ENCODE measurements at regions not wholly inside any gene's neighbourhood (a gene's known extent, or its start where the extent isn't known, plus 50 kb on each side); places are given as distances from the start of the nearest gene placed in this dataset.
"Not testable (repeated sequence)": the region's sequence is repeated elsewhere in the genome, so short reads cannot be mapped to it uniquely, and the experiment has no call there.

- DNase-seq: no peak
Observed at GRCh38 chr2:180829261-180829660, 151.1 kb upstream of the UBE2E3 start.

GRCh38 chr2:180828756-180829155, 151.6 kb upstream of the UBE2E3 start:
- DNase-seq: no peak

GRCh38 chr2:180823546-180824141, 156.8 kb upstream of the UBE2E3 start:
- DNase-seq: no peak

GRCh38 chr2:180819106-180819505, 161.3 kb upstream of the UBE2E3 start:
- no peak for DNase-seq

GRCh38 chr2:180818700-180819099, 161.7 kb upstream of the UBE2E3 start:
- not testable (repeated sequence) for DNase-seq

GRCh38 chr2:180799141-180799540, 181.3 kb upstream of the UBE2E3 start:
- no peak for DNase-seq

GRCh38 chr2:180790891-180791290, 189.5 kb upstream of the UBE2E3 start:
- no peak for DNase-seq

- no peak for DNase-seq
Observed at GRCh38 chr2:180787330-180787729, 193.1 kb upstream of the UBE2E3 start.

GRCh38 chr2:180781276-180781675, 199.1 kb upstream of the UBE2E3 start:
- no peak for DNase-seq

GRCh38 chr2:180778291-180778690, 202.1 kb upstream of the UBE2E3 start:
- DNase-seq: no peak

GRCh38 chr2:180776921-180777320, 203.5 kb upstream of the UBE2E3 start:
- DNase-seq: no peak

- no peak for DNase-seq
Observed at GRCh38 chr2:180775711-180776110, 204.7 kb upstream of the UBE2E3 start.

- not testable (repeated sequence) for DNase-seq
Observed at GRCh38 chr2:180765316-180765715, 215.1 kb upstream of the UBE2E3 start.

GRCh38 chr2:180763263-180763989, 217.0 kb upstream of the UBE2E3 start:
- DNase-seq: no peak

- no peak for DNase-seq
Observed at GRCh38 chr2:180761224-180761623, 219.2 kb upstream of the UBE2E3 start.

GRCh38 chr2:180759631-180760030, 220.8 kb upstream of the UBE2E3 start:
- DNase-seq: no peak

GRCh38 chr2:180753809-180754761, 226.3 kb upstream of the UBE2E3 start:
- no peak for DNase-seq

- no peak for DNase-seq
Observed at GRCh38 chr2:180751306-180751920, 229.0 kb upstream of the UBE2E3 start.

- DNase-seq: no peak
Observed at GRCh38 chr2:180747728-180748127, 232.7 kb upstream of the UBE2E3 start.

GRCh38 chr2:180743401-180743800, 237.0 kb upstream of the UBE2E3 start:
- no peak for DNase-seq

GRCh38 chr2:180742801-180743200, 237.6 kb upstream of the UBE2E3 start:
- no peak for DNase-seq

- DNase-seq: peak; percentile 26
Observed at GRCh38 chr2:180739070-180739469, 241.3 kb upstream of the UBE2E3 start.

- no peak for DNase-seq
Observed at GRCh38 chr2:180735799-180736198, 244.6 kb upstream of the UBE2E3 start.

Data from NCI-H82 (cell line).